HCT116 (cell line): ENCODE measurements at regions not wholly inside any gene's neighbourhood (a gene's known extent, or its start where the extent isn't known, plus 50 kb on each side); places are given as distances from the start of the nearest gene placed in this dataset.

ENCODE experiments used
- ATAC-seq: fragments of 200-7000 bp; cut with Tn5 transposase; 2 replicates; pipeline ENCODE4 v1.9.1; 2020; ENCODE audit warnings: mild to moderate bottlenecking, moderate library complexity
- BruUV-seq: library from RNA; stranded (reverse); fragments of 400-500 nt; replicated peaks from 2 replicates; lab custom pipeline; 2021; lab: Mats Ljungman, UMichigan
- CTCF ChIA-PET: fragments of 300-600 bp; sonication (Branson Sonifier 250); formaldehyde crosslinking; loops from one replicate; lab custom pipeline; 2021; ENCODE audit warnings: antibody characterized with exemption; lab: Charles Lee
- POLR2A ChIA-PET: fragments of 300-600, 350-600 bp; sonication (Branson Sonifier 250); formaldehyde crosslinking; loops from one replicate; lab custom pipeline; 2021; ENCODE audit warnings: antibody characterized with exemption; lab: Charles Lee
- RAD21 ChIA-PET, 2 experiments: fragments of 300-600 bp; sonication (Branson Sonifier 250); formaldehyde crosslinking; loops; one replicate each; lab custom pipeline; 2023; ENCODE audit warnings: low total read pairs in 2 of 2; ENCODE audit not compliant: uncharacterized antibody in 2 of 2, unreplicated experiment in 2 of 2, low non-redundant PET in 1 of 2; lab: Charles Lee
- DNase-seq: peaks from one replicate; pipeline ENCODE4 v3.0.0-alpha.2; 2010; ENCODE audit warnings: low read depth, low spot score
- H2AFZ ChIP-seq: fragments of 200-600 bp; shearing (Covaris generic), sonication (generic); 2 replicates; pipeline ENCODE4 v1.6.1; 2017; ENCODE audit warnings: low read depth, mixed run types, mixed read lengths, antibody characterized with exemption, low read length; ENCODE audit not compliant: poor library complexity, severe bottlenecking
- H3K27ac ChIP-seq: 2 replicates; pipeline ENCODE4 v1.5.1; 2012; ENCODE audit warnings: low read depth, low read length
- H3K27me3 ChIP-seq: fragments of 200-600 bp; sonication (generic); 2 replicates; pipeline ENCODE4 v1.6.1; 2016; ENCODE audit warnings: mixed run types, low read length, mixed read lengths; ENCODE audit not compliant: insufficient read depth
- H3K36me3 ChIP-seq, 2 experiments: fragments of 200-500 bp in 1 of 2; fragments of 200-600 bp in 1 of 2; sonication (Bioruptor generic) in 1 of 2; sonication (generic) in 1 of 2; 2 replicates each; pipeline versions ENCODE4 v1.5.1 to v1.6.1; 2014 to 2016; ENCODE audit warnings: low read length in 2 of 2, inconsistent platforms in 1 of 2, mixed read lengths in 1 of 2, mixed run types in 1 of 2; ENCODE audit not compliant: insufficient read depth in 2 of 2, control insufficient read depth in 1 of 2
- H3K4me1 ChIP-seq, 2 experiments: fragments of 200-600 bp in 1 of 2; sonication (generic) in 1 of 2; 2 replicates each; pipeline versions ENCODE4 v1.5.1 to v1.6.1; 2012 to 2017; ENCODE audit warnings: low read length in 2 of 2, inconsistent platforms in 1 of 2, mild to moderate bottlenecking in 1 of 2, mixed read lengths in 1 of 2, mixed run types in 1 of 2, moderate library complexity in 1 of 2; ENCODE audit not compliant: insufficient read depth in 2 of 2, control insufficient read depth in 1 of 2
- H3K4me2 ChIP-seq: fragments of 200-600 bp; sonication (generic); 2 replicates; pipeline ENCODE4 v1.6.1; 2017; ENCODE audit warnings: mixed run types, low read length, mixed read lengths
- H3K4me3 ChIP-seq, 2 experiments: fragments of 200-600 bp in 1 of 2; sonication (generic) in 1 of 2; replicated peaks in 1 of 2; 2 replicates each; pipeline ENCODE4 v1.5.1; 2011 to 2016; ENCODE audit warnings: low read length in 2 of 2, control low read depth in 1 of 2, low read depth in 1 of 2, mild to moderate bottlenecking in 1 of 2, mixed read lengths in 1 of 2, mixed run types in 1 of 2
- H3K79me2 ChIP-seq: fragments of 200-600 bp; sonication (generic); 2 replicates; pipeline ENCODE4 v1.6.1; 2017; ENCODE audit warnings: mild to moderate bottlenecking, mixed run types, low read length, moderate library complexity, mixed read lengths; ENCODE audit not compliant: insufficient read depth
- H3K9ac ChIP-seq: fragments of 200-600 bp; sonication (generic); 2 replicates; pipeline ENCODE4 v1.6.1; 2016; ENCODE audit warnings: low read length, mixed read lengths
- H3K9me2 ChIP-seq: fragments of 200-600 bp; sonication (generic), shearing (Covaris generic); 2 replicates; pipeline ENCODE4 v1.6.1; 2017; ENCODE audit warnings: mixed run types, mild to moderate bottlenecking, moderate library complexity; ENCODE audit not compliant: insufficient read depth
- H3K9me3 ChIP-seq, 2 experiments: fragments of 200-500 bp in 1 of 2; fragments of 200-600 bp in 1 of 2; sonication (Bioruptor generic) in 1 of 2; sonication (generic) in 1 of 2; 2 replicates each; pipeline ENCODE4 v1.6.1; 2014 to 2017; ENCODE audit warnings: low read length in 2 of 2, mixed read lengths in 2 of 2, inconsistent platforms in 1 of 2, low read depth in 1 of 2, mild to moderate bottlenecking in 1 of 2, mixed run types in 1 of 2, moderate library complexity in 1 of 2; ENCODE audit not compliant: control insufficient read depth in 1 of 2, insufficient read depth in 1 of 2
- H4K20me1 ChIP-seq: fragments of 200-600 bp; sonication (generic), shearing (Covaris generic); 2 replicates; pipeline ENCODE4 v1.6.1; 2017; ENCODE audit warnings: mixed run types, mild to moderate bottlenecking, moderate library complexity; ENCODE audit not compliant: insufficient read depth
- ATF3 ChIP-seq: IDR thresholded peaks from 2 replicates; pipeline ENCODE4 v1.6.1; 2012
- CEBPB ChIP-seq: IDR thresholded peaks from 2 replicates; pipeline ENCODE4 v1.6.1; 2012; ENCODE audit warnings: low read depth
- CTCF ChIP-seq, 3 experiments: fragments of 200-600 bp in 1 of 3; sonication (generic) in 1 of 3; IDR thresholded peaks in 2 of 3; conservative IDR thresholded peaks in 1 of 3; 2 replicates each; pipeline ENCODE4 v1.5.1; 2012 to 2017; ENCODE audit warnings: low read depth in 2 of 3, low read length in 2 of 3, antibody characterized with exemption in 1 of 3, borderline replicate concordance in 1 of 3, control low read depth in 1 of 3, mild to moderate bottlenecking in 1 of 3, mixed read lengths in 1 of 3, mixed run types in 1 of 3, moderate library complexity in 1 of 3; ENCODE audit not compliant: insufficient read depth in 1 of 3
- EZH2phosphoT487 ChIP-seq: fragments of 200-600 bp; IDR thresholded peaks from 2 replicates; pipeline ENCODE4 v1.6.1; 2018; ENCODE audit warnings: antibody characterized with exemption, borderline replicate concordance
- JUND ChIP-seq: IDR thresholded peaks from 2 replicates; pipeline ENCODE4 v1.6.1; 2012
- MAX ChIP-seq: IDR thresholded peaks from 2 replicates; pipeline ENCODE4 v1.6.1; 2012
- POLR2A ChIP-seq: IDR thresholded peaks from 2 replicates; pipeline ENCODE4 v1.7.0; 2011; ENCODE audit warnings: borderline replicate concordance; ENCODE audit not compliant: insufficient read depth, insufficient read length; ENCODE audit errors: extremely low read depth
- POLR2AphosphoS5 ChIP-seq: IDR thresholded peaks from 2 replicates; pipeline ENCODE4 v1.6.1; 2011; ENCODE audit warnings: mild to moderate bottlenecking, low read depth, low read length, moderate library complexity
- RAD21 ChIP-seq: IDR thresholded peaks from 2 replicates; pipeline ENCODE4 v1.6.1; 2012; ENCODE audit warnings: low read depth, mild to moderate bottlenecking
- REST ChIP-seq: IDR thresholded peaks from 2 replicates; pipeline ENCODE4 v1.6.1; 2012; ENCODE audit warnings: low read depth
- SP1 ChIP-seq: IDR thresholded peaks from 2 replicates; pipeline ENCODE4 v1.6.1; 2012; ENCODE audit warnings: low read depth
- SRF ChIP-seq: IDR thresholded peaks from 2 replicates; pipeline ENCODE4 v1.6.1; 2012; ENCODE audit warnings: low read depth
- TCF7L2 ChIP-seq: IDR thresholded peaks from 2 replicates; pipeline ENCODE4 v1.7.0; 2011; ENCODE audit warnings: borderline replicate concordance, inconsistent platforms; ENCODE audit not compliant: insufficient read depth, insufficient read length; ENCODE audit errors: extremely low read depth
- YY1 ChIP-seq: IDR thresholded peaks from 2 replicates; pipeline ENCODE4 v1.6.1; 2011; ENCODE audit warnings: low read length, low read depth, moderate library complexity, mild to moderate bottlenecking; ENCODE audit not compliant: insufficient replicate concordance; ENCODE audit errors: extremely low read depth
- ZFX ChIP-seq: fragments of 450-650 bp; IDR thresholded peaks from 2 replicates; pipeline ENCODE4 v1.6.1; 2017
- ZNF274 ChIP-seq: fragments of 200-500 bp; sonication (Bioruptor generic); IDR thresholded peaks from 2 replicates; pipeline ENCODE4 v1.6.1; 2014; ENCODE audit warnings: mild to moderate bottlenecking, low read depth, low read length, inconsistent platforms
- intact Hi-C: fragments of 100-400 bp; cut with micrococcal nuclease; formaldehyde crosslinking; loops from 2 replicates; pipeline ENCODE4 v1.10.0; 2022

GRCh38 chr4:108465886-108466500 lies 154.4 kb upstream of the RPL34 start:
- no peak for ATAC-seq
- DNase-seq: no peak
- H3K4me1 ChIP-seq: peaks cover 4 to 8% of the 10 kb centered on the region in 2 experiments; a peak in 3 of 4 replicates
- no peaks in the 10 kb centered on the region for H3K9me2 ChIP-seq
- H4K20me1 ChIP-seq: no peaks in the 10 kb centered on the region
- H3K4me2 ChIP-seq: no peak overlapping the region
- no peak overlapping the region for H3K9ac ChIP-seq
- no TSS peak for BruUV-seq
- no peaks in the 10 kb centered on the region for H3K36me3 ChIP-seq
- H3K27ac ChIP-seq: no peak overlapping the region
- H3K4me3 ChIP-seq: no peak overlapping the region
- TF ChIP-seq SRF: no peak
- no peak for TF ChIP-seq CTCF (IDR thresholded peaks at IDR 0.05 in 2 of 3, conservative IDR thresholded peaks at IDR 0.05 in 1 of 3; ENCODE audit: borderline replicate concordance in 1 of 3, insufficient read depth in 1 of 3, low read depth in 2 of 3, low read length in 2 of 3)
- TF ChIP-seq, all 23 proteins: peak for 0
- intact Hi-C loops: no loop called here
- CTCF ChIA-PET: no interaction called here
- no peaks in the 10 kb centered on the region for H3K9me3 ChIP-seq
- no peak overlapping the region for H2AFZ ChIP-seq
- H3K27me3 ChIP-seq: no peaks in the 10 kb centered on the region; the same call in 1 of the 2 replicates
- POLR2A ChIA-PET: no interaction called here
- RAD21 ChIA-PET: no interaction called here
- H3K79me2 ChIP-seq: no peaks in the 10 kb centered on the region

- peaks cover 6% of the 10 kb centered on the region; the same call in 1 of the 2 replicates for H3K27me3 ChIP-seq
- no TSS peak for BruUV-seq
- POLR2A ChIA-PET: no interaction called here
- H4K20me1 ChIP-seq: no peaks in the 10 kb centered on the region
- H3K4me1 ChIP-seq: no peaks in the 10 kb centered on the region
- intact Hi-C loops: no loop called here
- no peak overlapping the region for H3K27ac ChIP-seq
- no peaks in the 10 kb centered on the region for H3K36me3 ChIP-seq
- H3K9me2 ChIP-seq: no peaks in the 10 kb centered on the region
- no peak overlapping the region for H3K4me3 ChIP-seq
- H3K9me3 ChIP-seq: no peaks in the 10 kb centered on the region
- no peak overlapping the region for H2AFZ ChIP-seq
- no peak overlapping the region for H3K4me2 ChIP-seq
- CTCF ChIA-PET: no interaction called here
- ATAC-seq (no peak), DNase-seq (no peak)
- no peak overlapping the region for H3K9ac ChIP-seq
- H3K79me2 ChIP-seq: no peaks in the 10 kb centered on the region
- RAD21 ChIA-PET: no interaction called here
- TF ChIP-seq ATF3 (no peak), YY1 (no peak), POLR2A (no peak), REST (no peak), SP1 (no peak), ZFX (no peak), RAD21 (no peak), CEBPB (no peak), JUND (no peak), EZH2phosphoT487 (no peak), ZNF274 (no peak), TCF7L2 (no peak), POLR2AphosphoS5 (no peak), MAX (no peak)
These were observed 161.7 kb upstream of the RPL34 start for GRCh38 chr4:108458681-108459080.
